ENCODE measurements at regions not wholly inside any gene's neighbourhood (a gene's known extent, or its start where the extent isn't known, plus 50 kb on each side); places are given as distances from the start of the nearest gene placed in this dataset.
"Not testable (repeated sequence)": the region's sequence is repeated elsewhere in the genome, so short reads cannot be mapped to it uniquely, and the experiment has no call there.

DNA sequence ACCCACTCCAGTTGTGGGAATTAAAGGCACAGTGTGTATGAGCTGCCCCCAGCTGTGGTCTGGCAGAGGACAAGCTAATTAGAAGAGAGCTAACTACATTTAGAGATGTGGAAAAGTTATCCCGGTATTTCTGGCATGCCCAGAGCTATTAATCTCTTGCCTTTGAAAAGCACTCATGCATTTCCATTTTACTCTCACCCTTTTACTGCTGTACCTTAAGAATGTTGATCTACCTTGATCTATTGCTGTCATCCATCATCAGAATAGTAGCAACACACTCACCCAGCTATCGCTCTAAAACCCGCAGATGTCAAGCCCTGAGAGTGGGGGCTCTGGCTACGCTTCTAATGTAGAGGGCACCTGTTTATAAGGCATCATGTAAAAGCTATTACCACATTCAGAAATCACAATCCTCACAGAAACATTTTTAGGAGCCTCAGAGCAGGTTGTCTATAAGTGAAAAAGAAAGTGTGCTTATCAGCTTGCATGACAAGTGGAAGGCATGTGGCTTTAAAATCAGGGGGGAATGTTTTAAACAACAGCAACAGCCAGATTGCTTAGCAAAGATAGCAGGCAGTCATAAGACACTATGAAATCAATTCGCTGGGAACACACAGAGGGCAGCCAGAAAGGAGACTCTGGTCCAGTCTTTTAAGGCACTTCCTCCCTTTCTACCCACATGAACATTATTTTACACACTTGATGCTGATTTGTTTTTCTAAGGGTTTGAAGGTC, 224.2 kb upstream of the IRS2 start:
- Histone ChIP-seq H3K4me1 (ENCODE audit: insufficient read depth) (no peaks in the 10 kb centered on the region), H3K27ac (ENCODE audit: low read depth) (no peak overlapping the region), H3K36me3 (ENCODE audit: insufficient read depth) (no peaks in the 10 kb centered on the region), H3K4me3 (ENCODE audit: low read depth, low read length) (no peak overlapping the region)
- DNase-seq (ENCODE audit: extremely low spot score): no peak
- WGBS: 67% methylated on average over 5 of the region's 5 CpGs

DNA sequence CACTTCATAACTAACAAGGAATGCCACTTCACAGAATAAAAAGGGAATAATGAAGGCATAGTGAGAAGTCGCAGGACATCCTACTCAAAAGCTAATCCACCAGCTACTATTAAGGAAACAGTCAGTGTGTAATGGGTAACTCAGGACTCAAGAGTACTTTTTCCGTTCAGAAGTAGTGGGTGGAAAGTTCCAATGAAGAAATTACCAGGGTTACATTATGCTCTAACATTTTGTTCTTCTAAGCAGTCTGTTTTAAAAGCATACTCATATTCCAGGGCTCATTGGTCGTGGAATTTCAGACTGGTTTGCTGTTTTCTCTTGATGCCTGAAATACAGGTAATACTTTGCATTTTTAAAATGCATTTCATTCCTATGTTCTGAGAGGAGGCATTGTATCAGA, 222.4 kb upstream of the IRS2 start:
- H3K4me3 ChIP-seq (ENCODE audit: low read depth, low read length): no peak overlapping the region
- H3K4me1 ChIP-seq (ENCODE audit: insufficient read depth): no peaks in the 10 kb centered on the region
- 82% methylated on average over 3 of the region's 3 CpGs for WGBS
- H3K36me3 ChIP-seq (ENCODE audit: insufficient read depth): no peaks in the 10 kb centered on the region
- no peak for DNase-seq (ENCODE audit: extremely low spot score)
- no peak overlapping the region for H3K27ac ChIP-seq (ENCODE audit: low read depth)

DNA sequence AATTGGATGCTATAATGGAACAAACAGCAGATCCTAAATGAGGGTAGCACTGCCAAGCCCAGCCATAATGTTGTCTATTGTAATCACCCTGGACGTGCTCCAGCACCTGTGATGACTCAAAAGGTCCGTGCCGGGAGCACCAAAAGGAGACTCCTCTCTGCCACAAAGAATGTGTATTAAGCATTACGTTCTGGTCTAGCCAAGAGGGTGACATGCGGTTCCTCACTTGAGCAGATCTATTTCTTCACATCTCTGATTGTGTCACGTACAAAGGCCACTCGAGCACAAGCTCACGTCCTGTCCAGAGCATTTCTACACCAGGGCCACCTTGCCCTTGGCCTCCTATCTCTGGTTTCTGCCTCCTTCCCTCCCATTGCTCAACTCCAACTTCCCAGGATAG, 219.9 kb upstream of the IRS2 start:
- H3K36me3 ChIP-seq (ENCODE audit: insufficient read depth): no peaks in the 10 kb centered on the region
- 76% methylated on average over 8 of the region's 8 CpGs for WGBS
- no peaks in the 10 kb centered on the region for H3K4me1 ChIP-seq (ENCODE audit: insufficient read depth)
- no peak overlapping the region for H3K4me3 ChIP-seq (ENCODE audit: low read depth, low read length)
- no peak overlapping the region for H3K27ac ChIP-seq (ENCODE audit: low read depth)
- DNase-seq (ENCODE audit: extremely low spot score): no peak

DNA sequence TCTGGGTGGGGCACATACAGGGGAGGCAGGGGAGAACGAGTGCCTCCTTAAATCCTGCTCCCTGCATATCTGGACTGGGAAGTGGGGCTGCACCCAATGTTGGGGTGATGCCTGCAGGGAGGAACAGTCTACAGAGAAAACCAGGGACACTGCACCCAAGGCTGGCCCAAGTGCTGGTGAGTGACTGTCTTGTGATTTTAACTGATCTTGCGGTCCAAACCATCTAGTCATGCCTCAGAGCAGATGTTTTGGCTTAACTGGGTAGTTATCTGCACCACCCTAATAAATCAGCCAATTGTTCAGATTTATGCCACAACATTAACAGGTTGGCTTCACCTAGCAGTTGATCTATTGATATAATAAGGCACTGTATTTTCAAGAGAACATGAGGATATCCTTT, 219.2 kb upstream of the IRS2 start:
- Histone ChIP-seq H3K4me3 (ENCODE audit: low read depth, low read length) (no peak overlapping the region), H3K4me1 (ENCODE audit: insufficient read depth) (no peaks in the 10 kb centered on the region), H3K27ac (ENCODE audit: low read depth) (no peak overlapping the region), H3K36me3 (ENCODE audit: insufficient read depth) (no peaks in the 10 kb centered on the region)
- DNase-seq (ENCODE audit: extremely low spot score): no peak
- 91% methylated on average over 2 of the region's 2 CpGs for WGBS

DNA sequence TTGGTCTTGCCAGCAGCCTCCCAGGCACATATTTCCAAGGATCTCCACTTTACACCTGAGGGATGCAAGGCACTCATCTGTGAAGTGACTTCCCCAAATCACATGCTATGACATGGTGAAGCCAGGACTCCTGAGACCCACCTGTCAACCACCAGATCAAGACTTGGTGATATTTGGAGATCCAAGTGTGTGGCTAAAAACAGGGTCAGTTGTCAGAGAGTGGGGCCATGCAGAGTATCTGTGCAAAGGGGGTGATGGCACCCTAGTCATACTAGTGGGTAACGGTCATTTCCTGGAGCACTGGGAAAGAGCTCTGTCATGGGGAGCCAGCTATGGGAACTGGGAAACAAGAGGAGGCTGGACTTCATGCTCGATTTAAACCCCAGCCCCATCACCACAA, 218.4 kb upstream of the IRS2 start:
- WGBS: 93% methylated on average over 2 of the region's 2 CpGs

DNA sequence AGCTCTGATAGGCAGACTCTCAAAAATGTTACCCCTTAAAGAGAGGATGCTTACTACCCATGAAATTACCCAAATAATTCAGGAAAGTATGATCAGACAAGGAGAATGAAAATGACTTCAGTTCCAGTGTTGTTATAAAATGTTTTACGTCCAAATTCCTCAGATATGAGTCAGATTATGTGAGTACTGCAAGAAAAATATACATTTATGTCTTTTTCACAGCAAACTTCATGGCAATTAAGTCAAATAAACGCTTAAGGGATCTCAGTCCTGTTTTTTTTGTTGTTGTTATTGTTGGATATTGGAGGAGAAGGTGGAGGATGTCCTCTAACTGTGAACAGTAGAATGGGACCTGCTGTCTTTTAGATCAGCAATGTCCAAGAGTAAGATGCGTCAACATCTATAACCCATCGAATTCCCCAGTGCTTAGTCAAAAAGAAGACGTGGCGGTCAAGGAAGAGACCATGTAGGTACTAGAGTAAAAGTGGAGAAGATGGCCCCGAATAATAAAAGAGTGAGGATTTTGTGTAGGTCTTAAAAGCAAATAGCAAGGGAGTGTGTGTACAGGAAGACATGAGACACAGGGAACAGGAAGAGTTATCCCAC, 215.4 kb upstream of the IRS2 start:
- 71% methylated on average over 7 of the region's 7 CpGs for WGBS
- Histone ChIP-seq H3K27ac (ENCODE audit: low read depth) (no peak overlapping the region), H3K4me3 (ENCODE audit: low read depth, low read length) (no peak overlapping the region), H3K4me1 (ENCODE audit: insufficient read depth) (no peaks in the 10 kb centered on the region), H3K36me3 (ENCODE audit: insufficient read depth) (no peaks in the 10 kb centered on the region)
- DNase-seq (ENCODE audit: extremely low spot score): no peak

More for the DNA sequence above, 218.4 kb upstream of the IRS2 start:
- no peaks in the 10 kb centered on the region for H3K36me3 ChIP-seq (ENCODE audit: insufficient read depth)
- no peak for DNase-seq (ENCODE audit: extremely low spot score)
- H3K4me3 ChIP-seq (ENCODE audit: low read depth, low read length): no peak overlapping the region
- H3K4me1 ChIP-seq (ENCODE audit: insufficient read depth): no peaks in the 10 kb centered on the region
- H3K27ac ChIP-seq (ENCODE audit: low read depth): no peak overlapping the region

DNA sequence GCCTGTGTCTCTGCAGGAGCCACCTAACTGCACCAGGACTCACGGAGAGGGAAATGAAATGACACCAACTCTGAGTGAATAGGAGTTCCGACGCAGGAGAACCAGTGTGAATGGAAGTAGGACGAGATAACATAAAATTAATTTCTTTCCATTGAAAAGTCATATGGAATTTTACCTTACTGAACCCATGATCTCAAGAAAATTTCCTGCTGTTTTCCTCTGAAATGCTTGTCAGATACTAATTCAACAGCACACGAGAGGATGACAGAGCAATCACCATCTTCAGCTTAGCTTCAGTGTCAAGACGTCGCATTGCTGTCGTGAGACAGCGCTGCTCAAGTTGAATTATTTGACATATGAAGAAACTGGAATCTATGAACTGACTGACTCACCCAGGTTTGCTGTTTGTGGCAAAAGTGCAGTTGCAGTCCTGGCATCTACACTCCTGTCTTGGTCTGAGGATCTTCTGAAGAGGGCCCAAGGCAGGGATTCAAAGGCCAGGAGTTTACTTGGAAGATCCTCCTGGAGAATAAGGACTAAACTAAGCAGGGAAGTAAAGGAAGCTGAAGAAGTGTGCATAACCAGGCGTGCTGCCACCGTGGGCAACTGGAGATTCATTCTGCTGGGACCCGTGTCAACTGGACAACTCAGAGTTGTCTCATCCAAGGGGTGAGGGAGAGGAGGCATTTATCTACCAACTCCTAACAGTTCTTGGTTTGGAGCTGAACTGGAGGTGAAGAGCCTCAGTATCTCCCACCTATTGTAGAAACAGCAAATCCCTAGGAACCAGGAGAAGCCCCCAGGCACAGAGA, 214.4 kb upstream of the IRS2 start:
- H3K36me3 ChIP-seq (ENCODE audit: insufficient read depth): no peaks in the 10 kb centered on the region
- DNase-seq (ENCODE audit: extremely low spot score): no peak
- no peak overlapping the region for H3K27ac ChIP-seq (ENCODE audit: low read depth)
- no peaks in the 10 kb centered on the region for H3K4me1 ChIP-seq (ENCODE audit: insufficient read depth)
- 93% methylated on average over 12 of the region's 12 CpGs for WGBS
- H3K4me3 ChIP-seq (ENCODE audit: low read depth, low read length): no peak overlapping the region

DNA sequence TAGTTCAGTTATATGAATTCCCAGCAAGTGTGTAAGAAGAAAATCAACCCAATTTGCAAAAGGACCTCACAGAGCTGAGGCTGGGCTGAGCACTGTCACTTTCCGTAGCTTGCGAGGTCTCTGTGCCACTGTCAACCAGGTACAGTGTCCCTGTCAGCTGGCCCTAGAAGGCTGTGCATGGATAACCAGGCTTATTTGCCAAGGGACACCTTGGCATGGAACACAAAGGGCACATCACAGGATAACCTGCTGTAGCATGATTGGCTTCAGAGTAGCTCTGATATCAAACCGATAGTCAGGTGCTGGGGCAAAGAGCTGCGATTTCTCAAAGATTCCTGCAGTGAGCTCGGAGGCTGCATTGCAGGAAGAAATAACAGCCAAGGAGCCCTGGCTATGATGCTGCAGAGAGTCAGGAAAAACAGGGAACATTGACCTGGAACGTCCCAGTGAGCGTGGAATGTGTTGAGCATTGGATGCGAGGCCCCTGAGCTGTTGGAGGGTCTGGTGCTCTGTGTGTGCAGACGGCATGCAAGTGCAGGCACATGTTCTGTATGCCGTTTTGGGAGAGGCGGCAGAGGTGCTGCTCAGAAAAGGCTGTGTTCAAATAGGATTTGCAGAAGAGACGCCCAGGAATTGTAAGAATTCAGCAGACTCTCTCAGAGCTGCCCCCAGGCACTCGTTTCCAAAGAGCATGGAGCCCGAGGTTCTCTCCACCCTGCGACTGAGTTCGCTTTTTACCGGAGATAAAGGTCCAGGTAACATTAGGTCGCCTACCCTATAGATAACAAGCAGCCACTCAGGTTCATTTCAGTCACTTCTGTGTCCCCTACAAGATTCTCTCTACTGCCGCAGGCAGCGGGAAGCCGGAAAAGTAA, 213.5 kb upstream of the IRS2 start:
- no peak overlapping the region for H3K27ac ChIP-seq (ENCODE audit: low read depth)
- no peaks in the 10 kb centered on the region for H3K36me3 ChIP-seq (ENCODE audit: insufficient read depth)
- no peak overlapping the region for H3K4me3 ChIP-seq (ENCODE audit: low read depth, low read length)
- no peaks in the 10 kb centered on the region for H3K4me1 ChIP-seq (ENCODE audit: insufficient read depth)
- no peak for DNase-seq (ENCODE audit: extremely low spot score)
- WGBS: 80% methylated on average over 21 of the region's 21 CpGs

DNA sequence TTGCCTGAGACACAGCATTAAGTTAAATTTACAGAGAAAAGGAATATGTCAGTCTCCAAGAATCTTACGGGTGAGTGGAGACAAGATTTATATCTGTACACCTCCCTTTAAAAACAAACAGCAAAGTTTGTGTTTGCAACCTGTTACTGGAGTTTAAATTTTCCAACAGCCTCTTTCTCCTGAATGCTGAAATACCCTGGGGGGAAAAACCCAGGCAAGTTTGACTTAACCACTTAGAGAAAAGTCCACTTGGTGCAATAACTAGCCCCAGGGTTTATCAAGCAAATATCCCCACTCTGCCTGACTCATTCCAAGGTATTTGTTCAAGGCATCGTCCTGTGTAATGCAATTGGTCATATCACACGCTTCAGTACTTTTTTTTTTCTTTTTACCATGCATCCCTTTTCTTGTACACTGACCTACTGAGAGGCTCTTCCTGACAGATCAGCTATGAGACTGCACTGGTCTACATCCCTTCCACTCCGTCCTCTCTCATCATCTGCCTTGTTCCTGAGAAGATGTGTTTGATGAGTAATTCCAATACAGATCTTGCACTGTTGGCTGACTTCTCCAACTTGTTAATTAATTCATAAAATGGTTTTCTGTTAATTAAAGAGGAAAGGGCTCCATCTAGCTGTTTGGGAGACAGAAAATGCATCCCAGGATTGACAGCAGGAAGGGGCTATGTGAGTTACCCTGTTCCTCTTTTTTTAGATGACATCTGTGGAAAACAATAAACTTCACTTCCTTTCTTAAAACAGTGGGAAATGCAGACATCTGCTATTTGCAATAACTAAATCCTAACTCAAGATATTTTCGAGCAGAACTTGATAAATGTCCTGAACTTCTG, 212.5 kb upstream of the IRS2 start:
- Histone ChIP-seq H3K4me3 (ENCODE audit: low read depth, low read length) (no peak overlapping the region), H3K4me1 (ENCODE audit: insufficient read depth) (no peaks in the 10 kb centered on the region), H3K36me3 (ENCODE audit: insufficient read depth) (no peaks in the 10 kb centered on the region), H3K27ac (ENCODE audit: low read depth) (no peak overlapping the region)
- DNase-seq (ENCODE audit: extremely low spot score): no peak
- WGBS: 53% methylated on average over 5 of the region's 5 CpGs

DNA sequence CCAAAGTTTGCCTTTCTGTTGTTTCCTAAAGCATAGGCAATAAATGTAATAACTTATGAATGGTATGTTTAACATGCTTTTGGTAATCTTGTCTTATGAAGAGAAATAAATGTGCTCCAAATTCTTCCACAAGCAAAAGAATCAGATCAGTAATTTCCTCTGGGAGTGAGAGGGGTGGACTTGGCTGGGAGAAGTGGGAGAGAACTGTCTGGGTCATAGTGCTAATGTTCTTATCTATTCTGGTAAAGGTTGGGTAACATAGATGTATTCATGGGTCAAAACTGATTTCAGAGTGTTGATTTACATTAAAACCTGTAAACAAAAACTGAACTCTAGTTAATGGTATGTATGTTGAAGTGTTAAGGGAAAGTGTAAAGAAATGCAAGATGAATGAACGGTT, 211.7 kb upstream of the IRS2 start:
- no peaks in the 10 kb centered on the region for H3K4me1 ChIP-seq (ENCODE audit: insufficient read depth)
- H3K36me3 ChIP-seq (ENCODE audit: insufficient read depth): no peaks in the 10 kb centered on the region
- H3K4me3 ChIP-seq (ENCODE audit: low read depth, low read length): no peak overlapping the region
- 81% methylated on average over 1 of the region's 1 CpG for WGBS
- no peak for DNase-seq (ENCODE audit: extremely low spot score)
- H3K27ac ChIP-seq (ENCODE audit: low read depth): no peak overlapping the region

DNA sequence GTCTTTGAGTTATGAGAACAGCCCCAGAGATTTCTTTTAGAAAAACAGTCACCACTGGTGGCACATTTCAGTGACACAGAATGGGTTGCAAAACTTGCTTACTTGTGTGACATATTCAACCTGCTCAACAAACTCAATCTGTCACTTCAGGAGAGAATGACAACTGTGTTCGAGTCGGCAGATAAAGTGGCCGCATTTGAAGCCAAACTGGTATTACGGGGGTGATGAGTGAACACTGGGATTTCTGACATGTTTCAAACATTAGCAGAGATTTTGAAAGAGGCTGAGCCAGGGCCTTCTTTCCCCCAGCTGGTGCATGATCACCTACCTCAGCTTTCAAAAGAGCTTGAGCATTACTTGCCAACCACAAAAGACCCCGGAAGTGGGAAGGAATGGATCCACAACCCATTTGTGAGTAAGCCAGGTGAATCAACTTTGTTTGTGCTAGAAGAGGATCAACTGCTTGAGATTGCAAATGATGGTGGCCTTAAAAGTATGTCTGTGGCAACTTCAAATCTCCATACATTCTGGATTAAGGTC, 210.7 kb upstream of the IRS2 start:
- H3K27ac ChIP-seq (ENCODE audit: low read depth); H3K4me1 ChIP-seq (ENCODE audit: insufficient read depth); H3K4me3 ChIP-seq (ENCODE audit: low read depth, low read length); DNase-seq (ENCODE audit: extremely low spot score); H3K36me3 ChIP-seq (ENCODE audit: insufficient read depth): not testable (repeated sequence)
- WGBS: 86% methylated on average over 5 of the region's 5 CpGs

DNA sequence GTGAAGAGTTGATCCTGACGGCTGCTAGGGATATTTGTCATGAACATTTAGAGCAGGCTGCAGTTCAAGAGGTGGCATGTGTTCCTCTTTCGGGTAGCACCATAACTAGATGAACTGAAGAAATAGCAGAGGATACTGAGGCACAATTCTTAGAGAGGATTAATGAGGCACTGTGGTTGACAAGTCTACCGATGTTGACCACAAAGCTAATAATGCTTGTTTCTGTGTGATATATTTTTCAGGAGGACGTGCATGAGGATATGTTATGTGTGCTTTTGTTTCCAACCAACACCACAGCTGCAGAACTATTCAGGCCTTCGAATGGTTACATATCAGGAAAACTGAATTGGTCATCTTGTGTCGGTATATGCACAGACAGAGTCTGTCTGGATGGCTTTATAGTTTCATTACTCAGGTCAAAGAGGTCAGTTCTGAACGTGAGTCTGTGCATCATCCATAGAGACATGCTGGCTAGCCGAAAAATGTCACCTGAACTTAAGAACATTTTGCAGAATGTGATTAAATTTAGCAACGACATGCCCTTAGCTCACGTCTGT, 210.1 kb upstream of the IRS2 start:
- no peak for DNase-seq (ENCODE audit: extremely low spot score)
- 89% methylated on average over 10 of the region's 10 CpGs for WGBS
- H3K4me3 ChIP-seq (ENCODE audit: low read depth, low read length): no peak overlapping the region
- no peaks in the 10 kb centered on the region for H3K4me1 ChIP-seq (ENCODE audit: insufficient read depth)
- no peak overlapping the region for H3K27ac ChIP-seq (ENCODE audit: low read depth)
- no peaks in the 10 kb centered on the region for H3K36me3 ChIP-seq (ENCODE audit: insufficient read depth)

All from urinary bladder (tissue), 3 donors.